DND-41 (cell line): ENCODE measurements at regions not wholly inside any gene's neighbourhood (a gene's known extent, or its start where the extent isn't known, plus 50 kb on each side); places are given as distances from the start of the nearest gene placed in this dataset.

ENCODE experiments used
- EZH2 ChIP-seq: IDR thresholded peaks from 3 replicates; pipeline ENCODE4 v1.6.1; 2012; ENCODE audit warnings: borderline replicate concordance, low read depth, mild to moderate bottlenecking, moderate library complexity, low read length, inconsistent platforms; ENCODE audit not compliant: severe bottlenecking
- TF ChIP-seq, protein P1 (sequence below): IDR thresholded peaks from 2 replicates; pipeline ENCODE4 v1.5.1; 2012; ENCODE audit warnings: borderline replicate concordance, low read length, moderate library complexity, mild to moderate bottlenecking; ENCODE audit not compliant: poor library complexity, severe bottlenecking; ENCODE audit errors: extremely low read depth

- TF ChIP-seq, protein P1, sequence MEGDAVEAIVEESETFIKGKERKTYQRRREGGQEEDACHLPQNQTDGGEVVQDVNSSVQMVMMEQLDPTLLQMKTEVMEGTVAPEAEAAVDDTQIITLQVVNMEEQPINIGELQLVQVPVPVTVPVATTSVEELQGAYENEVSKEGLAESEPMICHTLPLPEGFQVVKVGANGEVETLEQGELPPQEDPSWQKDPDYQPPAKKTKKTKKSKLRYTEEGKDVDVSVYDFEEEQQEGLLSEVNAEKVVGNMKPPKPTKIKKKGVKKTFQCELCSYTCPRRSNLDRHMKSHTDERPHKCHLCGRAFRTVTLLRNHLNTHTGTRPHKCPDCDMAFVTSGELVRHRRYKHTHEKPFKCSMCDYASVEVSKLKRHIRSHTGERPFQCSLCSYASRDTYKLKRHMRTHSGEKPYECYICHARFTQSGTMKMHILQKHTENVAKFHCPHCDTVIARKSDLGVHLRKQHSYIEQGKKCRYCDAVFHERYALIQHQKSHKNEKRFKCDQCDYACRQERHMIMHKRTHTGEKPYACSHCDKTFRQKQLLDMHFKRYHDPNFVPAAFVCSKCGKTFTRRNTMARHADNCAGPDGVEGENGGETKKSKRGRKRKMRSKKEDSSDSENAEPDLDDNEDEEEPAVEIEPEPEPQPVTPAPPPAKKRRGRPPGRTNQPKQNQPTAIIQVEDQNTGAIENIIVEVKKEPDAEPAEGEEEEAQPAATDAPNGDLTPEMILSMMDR, result no peak
- TF ChIP-seq EZH2, result no peak
Observed at GRCh38 chr7:46137725-46138124, 216.7 kb upstream of the IGFBP3 start.
